ENCODE measurements at regions not wholly inside any gene's neighbourhood (a gene's known extent, or its start where the extent isn't known, plus 50 kb on each side); places are given as distances from the start of the nearest gene placed in this dataset.
"Not testable (repeated sequence)": the region's sequence is repeated elsewhere in the genome, so short reads cannot be mapped to it uniquely, and the experiment has no call there.

GRCh38 chr10:115028419-115028818 is 64.7 kb upstream of the ATRNL1 start:
- Histone ChIP-seq H3K27me3 (no peaks in the 10 kb centered on the region), H3K27ac (no peak overlapping the region), H3K4me1 (peaks cover 8% of the 10 kb centered on the region), H3K36me3 (replicated peaks in 1 of 2; ENCODE audit: insufficient read depth in 1 of 2, low read depth in 2 of 2) (no peaks in the 10 kb centered on the region), H3K4me3 (no peak overlapping the region), H3K9me3 (no peaks in the 10 kb centered on the region)
- no peak for DNase-seq
- intact Hi-C loops (cut with DNase I), result no loop called here
- 92 to 93% methylated on average over 1 of the region's 1 CpG for whole genome bisulfite sequencing, 2 donors
- TF ChIP-seq CTCF (IDR thresholded peaks at IDR 0.05) (no peak), POLR2A (IDR thresholded peaks at IDR 0.05) (no peak)
- ATAC-seq, result no peak

- ATAC-seq, result peak; percentile 69
- Histone ChIP-seq H3K27ac (peak overlapping the region in 2 of 4 donors; percentile 46 to 51), H3K9me3 (no peaks in the 10 kb centered on the region), H3K4me1 (peaks cover 8% of the 10 kb centered on the region), H3K27me3 (no peaks in the 10 kb centered on the region), H3K4me3 (no peak overlapping the region), H3K36me3 (replicated peaks in 1 of 2; ENCODE audit: insufficient read depth in 1 of 2, low read depth in 2 of 2) (no peaks in the 10 kb centered on the region)
- WGBS, 2 donors, result 27 to 34% methylated on average over 8 of the region's 8 CpGs
- TF ChIP-seq CTCF (IDR thresholded peaks at IDR 0.05), result no peak
- no peak for TF ChIP-seq POLR2A (IDR thresholded peaks at IDR 0.05)
- peak; percentile 22 to 38 (median 32) for DNase-seq
- intact Hi-C loops (cut with DNase I), result no loop called here
These were observed 63.5 kb upstream of the ATRNL1 start for GRCh38 chr10:115029452-115030375.

GRCh38 chr10:115030483-115031200 is 62.5 kb upstream of the ATRNL1 start:
- TF ChIP-seq CTCF (IDR thresholded peaks at IDR 0.05) (no peak), POLR2A (IDR thresholded peaks at IDR 0.05) (no peak)
- Histone ChIP-seq H3K27ac (no peak overlapping the region), H3K9me3 (no peaks in the 10 kb centered on the region), H3K36me3 (replicated peaks in 1 of 2; ENCODE audit: insufficient read depth in 1 of 2, low read depth in 2 of 2) (no peaks in the 10 kb centered on the region), H3K4me3 (no peak overlapping the region), H3K27me3 (no peaks in the 10 kb centered on the region), H3K4me1 (peaks cover 8% of the 10 kb centered on the region)
- 77 to 84% methylated on average over 8 of the region's 8 CpGs for whole genome bisulfite sequencing, 2 donors
- ATAC-seq, result no peak
- intact Hi-C loops (cut with DNase I), result no loop called here
- DNase-seq, result no peak

GRCh38 chr10:115033898-115034297 is 59.3 kb upstream of the ATRNL1 start:
- TF ChIP-seq CTCF (IDR thresholded peaks at IDR 0.05) (no peak), POLR2A (IDR thresholded peaks at IDR 0.05) (no peak)
- H3K36me3 ChIP-seq (replicated peaks in 1 of 2; ENCODE audit: insufficient read depth in 1 of 2, low read depth in 2 of 2), result no peaks in the 10 kb centered on the region
- no peak overlapping the region for H3K4me3 ChIP-seq
- H3K9me3 ChIP-seq, result no peaks in the 10 kb centered on the region
- WGBS, 2 donors, result 87 to 96% methylated on average over 6 of the region's 6 CpGs
- peaks cover 8% of the 10 kb centered on the region for H3K4me1 ChIP-seq
- intact Hi-C loops (cut with DNase I), result no loop called here
- no peak for DNase-seq
- no peak for ATAC-seq
- no peak overlapping the region for H3K27ac ChIP-seq
- no peaks in the 10 kb centered on the region for H3K27me3 ChIP-seq

GRCh38 chr10:115039781-115040180 is 53.4 kb upstream of the ATRNL1 start:
- intact Hi-C loops (cut with DNase I); ATAC-seq; DNase-seq; H3K4me3 ChIP-seq; H3K36me3 ChIP-seq (replicated peaks in 1 of 2; ENCODE audit: insufficient read depth in 1 of 2, low read depth in 2 of 2); H3K9me3 ChIP-seq; H3K27me3 ChIP-seq; H3K27ac ChIP-seq: not testable (repeated sequence)
- peaks cover 12% of the 10 kb centered on the region for H3K4me1 ChIP-seq
- WGBS, 2 donors, result 51 to 56% methylated on average over 1 of the region's 1 CpG
